Ovary (tissue), 7 donors: ENCODE measurements at regions not wholly inside any gene's neighbourhood (a gene's known extent, or its start where the extent isn't known, plus 50 kb on each side); places are given as distances from the start of the nearest gene placed in this dataset.

ENCODE experiments used
- DNase-seq, 5 donors: peaks; one replicate each; pipeline ENCODE4 v3.0.0-alpha.2; 2019 to 2020
- H3K27ac ChIP-seq, 2 donors: fragments of 200-600 bp; one replicate each; pipeline versions ENCODE4 v1.5.1 to v1.8.0; 2019 to 2022
- H3K27me3 ChIP-seq: fragments of 200-600 bp; one replicate; pipeline ENCODE4 v1.8.0; 2022
- H3K36me3 ChIP-seq: fragments of 200-600 bp; sonication (generic); one replicate; pipeline ENCODE4 v1.5.1; 2019
- H3K4me1 ChIP-seq: one replicate; pipeline ENCODE4 v1.8.1; 2013; ENCODE audit warnings: mild to moderate bottlenecking, moderate library complexity; ENCODE audit not compliant: insufficient read depth
- H3K4me3 ChIP-seq: fragments of 200-600 bp; sonication (generic); one replicate; pipeline ENCODE4 v1.5.1; 2017
- H3K9me3 ChIP-seq, 2 donors: fragments of 200-600 bp in 1 of 2; sonication (generic) in 1 of 2; one replicate each; pipeline versions ENCODE4 v1.5.1 to v1.8.1; 2013 to 2019; ENCODE audit warnings: mild to moderate bottlenecking in 1 of 2, moderate library complexity in 1 of 2
- EP300 ChIP-seq: sonication (generic); formaldehyde crosslinking; IDR thresholded peaks from one replicate; pipeline ENCODE4 v1.6.1; 2017; ENCODE audit warnings: antibody characterized with exemption
- POLR2A ChIP-seq: fragments of 450-650 bp; IDR thresholded peaks from one replicate; pipeline ENCODE4 v1.6.1; 2017; ENCODE audit warnings: antibody characterized with exemption, mild to moderate bottlenecking, moderate library complexity
- WGBS, 3 donors: extraction: QIAGEN DNeasy Blood & Tissue Kit in 1 of 3; methylation state at CpG; one replicate each; pipeline versions ENCODE4 v1.1.5 to v1.1.7; 2013 to 2017; 5-methylcytosine and 5-hydroxymethylcytosine counted together
- intact Hi-C, 4 donors: fragments of 100-400 bp; cut with DNase I; formaldehyde crosslinking; loops; one replicate each; pipeline versions ENCODE4 v1.11.0 to v1.15.1; 2022 to 2023
- TF ChIP-seq, protein P1 (sequence below), 3 donors: fragments of 450-650 bp in 2 of 3; fragments of 200-600 bp in 1 of 3; IDR thresholded peaks; one replicate each; pipeline versions ENCODE4 v1.5.1 to v1.8.0; 2016 to 2022; ENCODE audit warnings: antibody characterized with exemption in 3 of 3, mild to moderate bottlenecking in 1 of 3
- donor health status: DM: no; HTN: no; CAD: no; lungs with moderate emphysema.
- donor health status: DM: no; HTN: no; CAD: no.
- donor health status: Bipolar disorder and iron deficiency.
- donor health status: DM: no; HTN: no; CAD: no.
- donor health status: DM: yes; HTN: yes; CAD: no.

DNA sequence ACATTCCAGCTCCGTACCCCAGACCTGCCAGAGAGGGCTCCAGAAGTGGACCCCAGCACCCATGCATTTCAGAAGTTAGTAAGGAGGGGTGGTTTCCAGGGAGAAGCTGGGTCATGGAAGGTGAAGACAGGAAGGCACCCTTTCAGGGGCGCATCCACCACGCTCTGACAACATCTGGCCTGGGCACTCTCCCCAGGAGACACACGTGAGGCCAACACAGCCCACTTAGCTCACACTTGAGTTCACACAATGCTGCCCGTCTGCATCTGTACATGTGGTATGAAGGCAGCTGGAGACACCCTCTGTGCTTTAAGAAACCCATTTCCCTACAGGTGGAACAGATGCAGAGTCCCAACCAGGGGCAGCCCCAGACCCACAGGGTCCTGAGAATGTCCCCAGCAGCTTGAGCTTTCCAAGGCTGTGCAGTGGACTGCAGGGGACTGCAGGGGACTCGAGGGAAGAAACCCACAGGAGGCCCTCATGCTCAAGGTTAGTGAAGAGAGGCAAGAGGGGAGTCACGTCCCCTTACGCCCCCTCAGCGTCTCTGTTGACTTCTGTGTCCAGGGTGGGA, 326.8 kb upstream of the IRX1 start:
- no peaks in the 10 kb centered on the region for H3K4me1 ChIP-seq
- WGBS, 3 donors, result 62 to 69% (median 65%) methylated on average over 9 of the region's 9 CpGs
- no peaks in the 10 kb centered on the region for H3K36me3 ChIP-seq
- TF ChIP-seq, protein P1, sequence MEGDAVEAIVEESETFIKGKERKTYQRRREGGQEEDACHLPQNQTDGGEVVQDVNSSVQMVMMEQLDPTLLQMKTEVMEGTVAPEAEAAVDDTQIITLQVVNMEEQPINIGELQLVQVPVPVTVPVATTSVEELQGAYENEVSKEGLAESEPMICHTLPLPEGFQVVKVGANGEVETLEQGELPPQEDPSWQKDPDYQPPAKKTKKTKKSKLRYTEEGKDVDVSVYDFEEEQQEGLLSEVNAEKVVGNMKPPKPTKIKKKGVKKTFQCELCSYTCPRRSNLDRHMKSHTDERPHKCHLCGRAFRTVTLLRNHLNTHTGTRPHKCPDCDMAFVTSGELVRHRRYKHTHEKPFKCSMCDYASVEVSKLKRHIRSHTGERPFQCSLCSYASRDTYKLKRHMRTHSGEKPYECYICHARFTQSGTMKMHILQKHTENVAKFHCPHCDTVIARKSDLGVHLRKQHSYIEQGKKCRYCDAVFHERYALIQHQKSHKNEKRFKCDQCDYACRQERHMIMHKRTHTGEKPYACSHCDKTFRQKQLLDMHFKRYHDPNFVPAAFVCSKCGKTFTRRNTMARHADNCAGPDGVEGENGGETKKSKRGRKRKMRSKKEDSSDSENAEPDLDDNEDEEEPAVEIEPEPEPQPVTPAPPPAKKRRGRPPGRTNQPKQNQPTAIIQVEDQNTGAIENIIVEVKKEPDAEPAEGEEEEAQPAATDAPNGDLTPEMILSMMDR (IDR thresholded peaks at IDR 0.05), result no peak
- no peak for TF ChIP-seq EP300
- H3K27ac ChIP-seq, result no peak overlapping the region
- H3K4me3 ChIP-seq, result no peak overlapping the region
- intact Hi-C loops, result no loop called here
- no peaks in the 10 kb centered on the region for H3K27me3 ChIP-seq
- no peaks in the 10 kb centered on the region for H3K9me3 ChIP-seq
- DNase-seq, result no peak

DNA sequence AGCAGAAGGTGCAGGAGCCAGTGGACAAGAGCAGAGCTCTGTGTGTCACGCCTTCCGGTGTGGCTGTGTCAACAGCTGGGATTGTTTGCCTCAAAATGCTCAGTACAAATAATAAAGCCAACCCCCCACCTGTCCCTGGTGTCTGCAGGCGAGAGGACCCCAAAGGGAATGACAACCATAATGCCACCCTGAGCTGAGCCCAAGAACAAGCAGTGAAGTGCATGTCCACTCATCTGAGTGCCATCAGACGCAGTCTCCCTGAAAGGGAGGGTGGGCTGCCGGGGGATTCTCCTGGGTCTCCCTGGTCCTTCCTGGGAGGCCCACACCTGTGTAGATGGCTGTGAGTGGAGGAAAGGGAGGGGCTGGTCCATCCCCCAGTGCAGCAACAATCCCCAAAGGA, 328.8 kb upstream of the IRX1 start:
- Histone ChIP-seq H3K27ac (no peak overlapping the region), H3K36me3 (no peaks in the 10 kb centered on the region), H3K9me3 (no peaks in the 10 kb centered on the region), H3K27me3 (no peaks in the 10 kb centered on the region), H3K4me1 (no peaks in the 10 kb centered on the region), H3K4me3 (no peak overlapping the region)
- TF ChIP-seq, protein P1 (IDR thresholded peaks at IDR 0.05), result no peak
- TF ChIP-seq POLR2A (no peak), EP300 (no peak)
- 81 to 89% (median 86%) methylated on average over 5 of the region's 5 CpGs for whole genome bisulfite sequencing, 3 donors
- intact Hi-C loops, result no loop called here
- DNase-seq, result no peak

- H3K4me3 ChIP-seq, result no peak overlapping the region
- no peak for DNase-seq
- H3K27ac ChIP-seq, result no peak overlapping the region
- H3K4me1 ChIP-seq, result no peaks in the 10 kb centered on the region
- TF ChIP-seq, protein P1 (IDR thresholded peaks at IDR 0.05), result no peak
- no peak for TF ChIP-seq POLR2A
- no peak for TF ChIP-seq EP300
- no peaks in the 10 kb centered on the region for H3K27me3 ChIP-seq
- intact Hi-C loops, result no loop called here
- 72 to 83% (median 76%) methylated on average over 6 of the region's 6 CpGs for WGBS, 3 donors
- H3K36me3 ChIP-seq, result no peaks in the 10 kb centered on the region
- H3K9me3 ChIP-seq, result no peaks in the 10 kb centered on the region
Measured at GRCh38 chr5:3265936-3266335, 329.7 kb upstream of the IRX1 start.

DNA sequence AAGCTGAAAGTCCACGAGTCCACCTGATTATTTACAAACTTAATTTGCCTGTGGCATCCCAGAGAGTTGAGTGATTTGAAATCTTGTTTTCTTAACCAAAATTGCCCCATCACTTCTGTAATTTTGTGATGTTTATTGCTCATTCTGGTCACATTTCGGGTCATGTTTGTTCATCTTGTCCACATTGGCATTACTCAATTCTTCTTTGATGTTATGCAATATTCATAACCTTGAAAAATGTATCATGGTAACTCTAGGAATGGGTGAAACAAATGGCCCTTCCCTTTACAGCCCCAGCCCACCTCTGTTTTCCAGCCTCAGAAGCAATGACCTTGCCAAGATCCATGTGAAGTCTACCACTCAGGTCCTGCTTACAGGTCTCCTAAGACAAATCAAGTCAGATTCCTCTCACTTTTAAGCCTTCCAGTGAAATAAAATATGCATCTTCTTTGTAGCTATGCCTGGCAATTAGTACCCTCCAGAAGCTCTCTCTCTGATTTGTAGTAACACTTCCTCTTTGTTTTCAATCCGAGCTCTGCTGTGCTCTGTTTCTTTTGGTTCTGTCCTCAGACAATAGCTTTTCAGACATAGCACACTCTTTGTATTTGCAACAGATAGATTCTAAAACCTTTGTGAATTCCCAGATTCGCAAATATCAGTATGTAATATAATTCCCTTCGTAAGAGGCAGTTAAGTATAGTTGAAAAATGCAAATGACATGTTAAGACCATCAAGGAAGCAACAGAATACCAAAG, 330.3 kb upstream of the IRX1 start:
- TF ChIP-seq, protein P1 (IDR thresholded peaks at IDR 0.05), result no peak
- no peak for TF ChIP-seq EP300
- no peak for TF ChIP-seq POLR2A
- Histone ChIP-seq H3K36me3 (no peaks in the 10 kb centered on the region), H3K4me1 (no peaks in the 10 kb centered on the region), H3K27ac (no peak overlapping the region), H3K4me3 (no peak overlapping the region), H3K9me3 (no peaks in the 10 kb centered on the region), H3K27me3 (no peaks in the 10 kb centered on the region)
- DNase-seq, result no peak
- intact Hi-C loops, result no loop called here
- 68 to 74% (median 70%) methylated on average over 5 of the region's 5 CpGs for WGBS, 3 donors
